ENCODE measurements at regions not wholly inside any gene's neighbourhood (a gene's known extent, or its start where the extent isn't known, plus 50 kb on each side); places are given as distances from the start of the nearest gene placed in this dataset.
"Not testable (repeated sequence)": the region's sequence is repeated elsewhere in the genome, so short reads cannot be mapped to it uniquely, and the experiment has no call there.

- FAIRE-seq: peak; percentile 78
- TF ChIP-seq, protein P1, sequence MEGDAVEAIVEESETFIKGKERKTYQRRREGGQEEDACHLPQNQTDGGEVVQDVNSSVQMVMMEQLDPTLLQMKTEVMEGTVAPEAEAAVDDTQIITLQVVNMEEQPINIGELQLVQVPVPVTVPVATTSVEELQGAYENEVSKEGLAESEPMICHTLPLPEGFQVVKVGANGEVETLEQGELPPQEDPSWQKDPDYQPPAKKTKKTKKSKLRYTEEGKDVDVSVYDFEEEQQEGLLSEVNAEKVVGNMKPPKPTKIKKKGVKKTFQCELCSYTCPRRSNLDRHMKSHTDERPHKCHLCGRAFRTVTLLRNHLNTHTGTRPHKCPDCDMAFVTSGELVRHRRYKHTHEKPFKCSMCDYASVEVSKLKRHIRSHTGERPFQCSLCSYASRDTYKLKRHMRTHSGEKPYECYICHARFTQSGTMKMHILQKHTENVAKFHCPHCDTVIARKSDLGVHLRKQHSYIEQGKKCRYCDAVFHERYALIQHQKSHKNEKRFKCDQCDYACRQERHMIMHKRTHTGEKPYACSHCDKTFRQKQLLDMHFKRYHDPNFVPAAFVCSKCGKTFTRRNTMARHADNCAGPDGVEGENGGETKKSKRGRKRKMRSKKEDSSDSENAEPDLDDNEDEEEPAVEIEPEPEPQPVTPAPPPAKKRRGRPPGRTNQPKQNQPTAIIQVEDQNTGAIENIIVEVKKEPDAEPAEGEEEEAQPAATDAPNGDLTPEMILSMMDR (IDR thresholded peaks at IDR 0.05; ENCODE audit: insufficient read depth, missing control alignments): no peak
- peak; percentile 77 for DNase-seq (ENCODE audit: insufficient read length, low spot score)
Measured at GRCh38 chr16:10280262-10281170, 98.3 kb upstream of the GRIN2A start.

- no peak for DNase-seq (ENCODE audit: insufficient read length, low spot score)
- TF ChIP-seq, protein P1 (IDR thresholded peaks at IDR 0.05; ENCODE audit: insufficient read depth, missing control alignments): no peak
- no peak for FAIRE-seq
Measured at GRCh38 chr16:10282367-10282766, 100.1 kb upstream of the GRIN2A start.

- FAIRE-seq; DNase-seq (ENCODE audit: insufficient read length, low spot score): not testable (repeated sequence)
Measured at GRCh38 chr16:10283246-10283645, 101.0 kb upstream of the GRIN2A start.

DNA sequence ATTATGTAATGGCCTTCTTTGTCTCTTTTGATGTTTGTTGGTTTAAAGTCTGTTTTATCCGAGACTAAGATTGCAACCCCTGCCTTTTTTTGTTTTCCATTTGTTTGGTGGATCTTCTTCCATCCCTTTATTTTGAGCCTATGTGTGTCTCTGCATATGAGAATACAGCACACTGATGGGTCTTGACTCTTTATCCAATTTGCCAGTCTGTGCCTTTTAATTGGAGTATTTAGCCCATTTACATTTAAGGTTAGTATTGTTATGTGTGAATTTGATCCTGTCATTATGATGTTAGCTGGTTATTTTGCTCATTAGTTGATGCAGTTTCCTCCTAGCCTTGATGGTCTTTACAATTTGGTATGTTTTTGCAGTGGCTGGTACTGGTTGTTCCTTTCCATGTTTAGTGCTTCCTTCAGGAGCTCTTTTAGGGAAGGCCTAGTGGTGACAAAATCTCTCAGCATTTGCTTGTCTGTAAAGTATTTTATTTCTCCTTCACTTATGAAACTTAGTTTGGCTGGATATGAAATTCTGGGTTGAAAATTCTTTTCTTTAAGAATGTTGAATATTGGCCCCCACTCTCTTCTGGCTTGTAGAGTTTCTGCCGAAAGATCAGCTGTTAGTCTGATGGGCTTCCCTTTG lies 95.3 kb upstream of the ATF7IP2 start:
- FAIRE-seq; DNase-seq (ENCODE audit: insufficient read length, low spot score): not testable (repeated sequence)

- DNase-seq (ENCODE audit: insufficient read length, low spot score); FAIRE-seq: not testable (repeated sequence)
Measured at GRCh38 chr16:10292197-10292596, 93.7 kb upstream of the ATF7IP2 start.

GRCh38 chr16:10292976-10293375 lies 92.9 kb upstream of the ATF7IP2 start:
- not testable (repeated sequence) for DNase-seq (ENCODE audit: insufficient read length, low spot score); FAIRE-seq

GRCh38 chr16:10294153-10294552 lies 91.7 kb upstream of the ATF7IP2 start:
- not testable (repeated sequence) for FAIRE-seq; DNase-seq (ENCODE audit: insufficient read length, low spot score)

DNA sequence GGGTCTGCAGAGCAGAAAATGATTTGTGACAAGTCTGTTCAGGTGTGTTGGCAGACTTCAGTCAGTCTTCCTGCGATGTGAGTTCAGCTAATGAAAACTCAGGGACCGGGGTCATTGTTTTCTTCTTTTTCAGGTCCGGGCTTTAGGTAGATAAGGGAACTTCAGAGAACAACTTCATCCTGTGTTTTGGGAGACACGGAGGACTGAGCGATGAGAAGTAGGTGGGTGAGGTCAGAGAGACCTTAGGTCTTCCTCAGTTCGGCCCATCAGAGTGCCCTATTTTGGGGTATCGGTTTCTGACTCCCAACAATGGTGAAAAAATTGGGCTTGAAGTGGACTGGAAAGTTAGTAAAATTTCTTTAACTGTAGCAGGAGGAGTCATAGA lies 88.9 kb upstream of the ATF7IP2 start:
- TF ChIP-seq, protein P1 (IDR thresholded peaks at IDR 0.05; ENCODE audit: insufficient read depth, missing control alignments): no peak
- DNase-seq (ENCODE audit: insufficient read length, low spot score) (no peak), FAIRE-seq (no peak)

GRCh38 chr16:10297341-10298006 lies 88.4 kb upstream of the ATF7IP2 start:
- no peak for FAIRE-seq

More at GRCh38 chr16:10297341-10298006, 88.4 kb upstream of the ATF7IP2 start:
- TF ChIP-seq, protein P1 (IDR thresholded peaks at IDR 0.05; ENCODE audit: insufficient read depth, missing control alignments): no peak
- peak; percentile 36 for DNase-seq (ENCODE audit: insufficient read length, low spot score)

Data from D721Med (cell line).